K562 (cell line): ENCODE measurements at regions not wholly inside any gene's neighbourhood (a gene's known extent, or its start where the extent isn't known, plus 50 kb on each side); places are given as distances from the start of the nearest gene placed in this dataset.

Source experiments
- ATAC-seq: fragments of 200-7000 bp; cut with Tn5 transposase; 3 replicates; pipeline ENCODE4 v1.9.1; 2020; ENCODE audit warnings: moderate library complexity
- BruUV-seq: library from RNA; stranded (reverse); fragments of 400-500 nt; replicated peaks from 2 replicates; lab custom pipeline; 2021; lab: Mats Ljungman, UMichigan
- CTCF ChIA-PET: fragments of 300-600 bp; formaldehyde crosslinking; extraction: SDS; loops from one replicate; lab custom pipeline; 2021; ENCODE audit warnings: low intra/inter-chr PET ratio; lab: Yijun Ruan, JAX
- POLR2A ChIA-PET: fragments of 300-600, 350-650 bp; sonication (Branson Sonifier 250); formaldehyde crosslinking; extraction: SDS; loops from one replicate; lab custom pipeline; 2021; ENCODE audit warnings: antibody characterized with exemption, inconsistent platforms; lab: Yijun Ruan, JAX
- DNase-seq, 4 experiments: peaks; one replicate each; pipeline versions ENCODE4 v3.0.0 to v3.0.0-alpha.2; 2011 to 2018; ENCODE audit warnings: low spot score in 3 of 4, mixed read lengths in 3 of 4; ENCODE audit errors: extremely low read depth in 1 of 4
- FAIRE-seq: peaks from 2 replicates; lab custom pipeline; 2011; peaks lifted over from hg19 to GRCh38; lab: Jason Lieb, UNC
- H2AFZ ChIP-seq: 2 replicates; pipeline ENCODE4 v1.6.0; 2011; ENCODE audit warnings: low read depth, low read length, control low read depth, inconsistent platforms
- H3K27ac ChIP-seq: fragments of 200-600 bp; 3 replicates; pipeline ENCODE4 v1.8.0; 2011; ENCODE audit warnings: low read depth, mild to moderate bottlenecking, control low read depth, inconsistent platforms, low read length, moderate library complexity, mixed read lengths; ENCODE audit errors: extremely low read depth
- H3K27me3 ChIP-seq, 2 experiments: fragments of 300-600 bp in 1 of 2; 2 replicates in 1 of 2; 3 replicates in 1 of 2; pipeline versions ENCODE4 v1.6.0 to v1.8.0; 2011; ENCODE audit warnings: inconsistent platforms in 2 of 2, low read length in 2 of 2, mild to moderate bottlenecking in 1 of 2, mixed read lengths in 1 of 2, moderate library complexity in 1 of 2; ENCODE audit not compliant: control insufficient read depth in 2 of 2, insufficient read depth in 2 of 2
- H3K36me3 ChIP-seq: fragments of 300-600 bp; 3 replicates; pipeline ENCODE4 v1.8.0; 2011; ENCODE audit warnings: mild to moderate bottlenecking, low read length, inconsistent platforms; ENCODE audit not compliant: control insufficient read depth, insufficient read depth
- H3K4me1 ChIP-seq, 2 experiments: fragments of 200-600 bp in 1 of 2; replicated peaks in 1 of 2; 2 replicates in 1 of 2; 3 replicates in 1 of 2; pipeline versions ENCODE4 v1.5.1 to v1.8.0; 2011; ENCODE audit warnings: inconsistent platforms in 2 of 2, low read length in 2 of 2, mild to moderate bottlenecking in 1 of 2, mixed read lengths in 1 of 2, moderate library complexity in 1 of 2; ENCODE audit not compliant: control insufficient read depth in 2 of 2, insufficient read depth in 2 of 2
- H3K4me2 ChIP-seq: 2 replicates; pipeline ENCODE4 v1.6.1; 2011; ENCODE audit warnings: low read length, control low read depth, inconsistent platforms, mixed read lengths; ENCODE audit not compliant: insufficient read depth
- H3K4me3 ChIP-seq: fragments of 200-600 bp; sonication (generic), shearing (Covaris generic); 2 replicates; pipeline ENCODE4 v1.5.1; 2016; ENCODE audit warnings: control low read depth, inconsistent platforms
- H3K79me2 ChIP-seq: fragments of 200-600 bp; 3 replicates; pipeline ENCODE4 v1.8.0; 2011; ENCODE audit warnings: low read length, inconsistent platforms; ENCODE audit not compliant: control insufficient read depth, insufficient read depth
- H3K9ac ChIP-seq, 2 experiments: 2 replicates each; pipeline versions ENCODE4 v1.6.0 to v1.6.1; 2011; ENCODE audit warnings: low read depth in 2 of 2, low read length in 2 of 2, control low read depth in 1 of 2, inconsistent platforms in 1 of 2, mild to moderate bottlenecking in 1 of 2, mixed read lengths in 1 of 2; ENCODE audit not compliant: insufficient read depth in 1 of 2
- H3K9me1 ChIP-seq: one replicate; pipeline ENCODE4 v1.6.0; 2011; ENCODE audit warnings: inconsistent platforms, mild to moderate bottlenecking, low read length, moderate library complexity; ENCODE audit not compliant: control insufficient read depth, insufficient read depth
- H3K9me3 ChIP-seq: replicated peaks from 2 replicates; pipeline ENCODE4 v1.5.1; 2011; ENCODE audit warnings: low read depth, low read length, inconsistent platforms; ENCODE audit not compliant: control insufficient read depth, insufficient read depth
- H4K20me1 ChIP-seq: replicated peaks from 2 replicates; pipeline ENCODE4 v1.6.1; 2011; ENCODE audit warnings: low read length, inconsistent platforms, mixed read lengths; ENCODE audit not compliant: control insufficient read depth, insufficient read depth
- CHAMP1 ChIP-seq: fragments of 450-650 bp; IDR thresholded peaks from 2 replicates; pipeline ENCODE4 v1.6.1; 2016; ENCODE audit warnings: mild to moderate bottlenecking
- ESRRA ChIP-seq: fragments of 450-650 bp; IDR thresholded peaks from 2 replicates; pipeline ENCODE4 v1.6.1; 2014; ENCODE audit warnings: low read depth, mild to moderate bottlenecking, moderate library complexity, borderline replicate concordance
- ETV1 ChIP-seq: fragments of 450-650 bp; conservative IDR thresholded peaks from 2 replicates; pipeline ENCODE4 v1.6.1; 2016; ENCODE audit warnings: missing genetic modification characterization, control low read depth, low read depth, missing compliant biosample characterization
- ETV5 ChIP-seq: sonication (generic); formaldehyde crosslinking; IDR thresholded peaks from 2 replicates; pipeline ENCODE4 v1.4.0; 2020; ENCODE audit warnings: low read depth, mild to moderate bottlenecking, missing genetic modification reagents
- FOXP4 ChIP-seq: sonication (generic); formaldehyde crosslinking; IDR thresholded peaks from 2 replicates; pipeline ENCODE4 v1.8.0; 2022; ENCODE audit warnings: mild to moderate bottlenecking, missing genetic modification reagents, borderline replicate concordance
- PHF8 ChIP-seq: fragments of 200-600 bp; sonication (generic); IDR thresholded peaks from 2 replicates; pipeline ENCODE4 v1.6.1; 2012; ENCODE audit warnings: mixed run types, mild to moderate bottlenecking, inconsistent platforms, low read length, moderate library complexity, borderline replicate concordance
- STAT5B ChIP-seq: fragments of 250-450 bp; sonication (Bioruptor Pico); IDR thresholded peaks from 2 replicates; pipeline ENCODE4 v1.8.0; 2021; ENCODE audit warnings: mild to moderate bottlenecking, inconsistent platforms
- ZBTB40 ChIP-seq, 2 experiments: fragments of 450-650 bp in 1 of 2; sonication (generic) in 1 of 2; formaldehyde crosslinking in 1 of 2; IDR thresholded peaks; 2 replicates each; pipeline versions ENCODE4 v1.7.1 to v1.9.0; 2016 to 2022; ENCODE audit warnings: inconsistent platforms in 1 of 2, mild to moderate bottlenecking in 1 of 2, missing genetic modification reagents in 1 of 2
- WGBS: fragments of 100-300 bp; shearing (Covaris generic); methylation state at CpG from one replicate; pipeline ENCODE4 v1.1.6; 2016; ENCODE audit warnings: low coverage, mixed read lengths; ENCODE audit not compliant: insufficient coverage; ENCODE audit errors: missing lambda C conversion rate; 5-methylcytosine and 5-hydroxymethylcytosine counted together
- in situ Hi-C: fragments of 300-500 bp; cut with MboI; formaldehyde crosslinking; loops from 4 replicates; pipeline ENCODE4 v1.15.0; 2018; ENCODE audit warnings: inconsistent platforms, mixed read lengths
- intact Hi-C: fragments of 100-400 bp; cut with micrococcal nuclease; formaldehyde crosslinking; loops from 2 replicates; pipeline ENCODE4 v1.14.2; 2022

- FAIRE-seq: no peak
- H3K36me3 ChIP-seq: no peaks in the 10 kb centered on the region
- POLR2A ChIA-PET: no interaction called here
- ATAC-seq: no peak
- H3K9ac ChIP-seq: no peak overlapping the region
- no peak overlapping the region for H2AFZ ChIP-seq
- intact Hi-C loops: no loop called here
- H4K20me1 ChIP-seq: no peaks in the 10 kb centered on the region
- no peak overlapping the region for H3K4me3 ChIP-seq
- in situ Hi-C loops: no loop called here
- H3K9me1 ChIP-seq: no peaks in the 10 kb centered on the region
- 0% methylated on average over 14 of the region's 17 CpGs for WGBS
- BruUV-seq: no TSS peak
- no peaks in the 10 kb centered on the region for H3K79me2 ChIP-seq
- no peak overlapping the region for H3K4me2 ChIP-seq
- CTCF ChIA-PET: no interaction called here
- no peaks in the 10 kb centered on the region for H3K9me3 ChIP-seq
- H3K4me1 ChIP-seq: no peaks in the 10 kb centered on the region
- H3K27ac ChIP-seq: no peak overlapping the region
- no peak for DNase-seq
- H3K27me3 ChIP-seq: no peaks in the 10 kb centered on the region
- TF ChIP-seq ETV5 (CRISPR knock-in tag) (no peak), PHF8 (no peak), STAT5B (CRISPR knock-in tag) (no peak), ZBTB40 (IDR thresholded peaks at IDR 0.05) (no peak), ZBTB40 (CRISPR knock-in tag; IDR thresholded peaks at IDR 0.05) (no peak), FOXP4 (no peak), ESRRA (no peak), ETV1 (tag) (no peak), CHAMP1 (no peak)
These were observed 795.5 kb downstream of the AACS start for GRCh38 chr12:125860672-125861288.
